ENCODE measurements at regions not wholly inside any gene's neighbourhood (a gene's known extent, or its start where the extent isn't known, plus 50 kb on each side); places are given as distances from the start of the nearest gene placed in this dataset.

GRCh38 chrX:122004127-122004526, 956.7 kb downstream of the GLUD2 start:
- in situ Hi-C loops (cut with MboI) = no loop called here
- H3K9ac ChIP-seq (ENCODE audit: control insufficient read depth, insufficient read depth, low read length) = no peak overlapping the region
- DNase-seq (ENCODE audit: low read depth, low spot score) (no peak), FAIRE-seq (no peak), ATAC-seq (no peak)
- no peaks in the 10 kb centered on the region for H4K20me1 ChIP-seq (ENCODE audit: control insufficient read depth, insufficient read depth)
- CTCF ChIA-PET = interaction anchor here (1.9 kb wide), 1 partner anchor 10 kb away, joined by 4 read pairs; no protein-coding TSS in a partner anchor
- WGBS (ENCODE audit: insufficient coverage, insufficient replicate concordance, low lambda C conversion rate, missing lambda C conversion rate) = 43% methylated on average over 10 of the region's 10 CpGs
- H3K4me1 ChIP-seq (ENCODE audit: control insufficient read depth, insufficient read depth, low read length) = no peaks in the 10 kb centered on the region
- H3K27me3 ChIP-seq (replicated peaks in 1 of 2; ENCODE audit: control insufficient read depth in 2 of 2, insufficient read depth in 2 of 2, low read length in 1 of 2) = no peaks in the 10 kb centered on the region
- no peak overlapping the region for H3K27ac ChIP-seq (ENCODE audit: control insufficient read depth, insufficient read depth)
- TF ChIP-seq MEF2A (IDR thresholded peaks at IDR 0.05; ENCODE audit: insufficient read depth, low read depth, low read length) (no peak), JUNB (IDR thresholded peaks at IDR 0.05) (no peak), RUNX3 (IDR thresholded peaks at IDR 0.05; ENCODE audit: low read length) (no peak), ZNF687 (IDR thresholded peaks at IDR 0.05) (no peak), POU2F2 (IDR thresholded peaks at IDR 0.05; ENCODE audit: borderline replicate concordance, low read depth, low read length) (no peak), SPI1 (IDR thresholded peaks at IDR 0.05; ENCODE audit: borderline replicate concordance, insufficient read depth, low read depth, low read length) (no peak), FOXK2 (IDR thresholded peaks at IDR 0.05) (no peak), CHD1 (IDR thresholded peaks at IDR 0.05; ENCODE audit: low read depth, low read length) (no peak)
- no peak overlapping the region for H2AFZ ChIP-seq (ENCODE audit: control insufficient read depth, low read depth, low read length)
- intact Hi-C loops (cut with micrococcal nuclease; ENCODE audit: unreplicated experiment) = no loop called here
- H3K79me2 ChIP-seq (ENCODE audit: control insufficient read depth, insufficient read depth, low read length) = no peaks in the 10 kb centered on the region
- SMC1A ChIA-PET (ENCODE audit: uncharacterized antibody, unreplicated experiment) = interaction anchor here (1.0 kb wide), 1 partner anchor 8 kb away, joined by 3 read pairs; no protein-coding TSS in a partner anchor
- H3K36me3 ChIP-seq (ENCODE audit: control insufficient read depth in 2 of 2, insufficient read depth in 2 of 2, low read length in 1 of 2) = no peaks in the 10 kb centered on the region
- no peak overlapping the region for H3K4me3 ChIP-seq
- no peaks in the 10 kb centered on the region for H3K9me3 ChIP-seq (replicated peaks; ENCODE audit: control insufficient read depth, insufficient read depth, low read length)
- RAD21 ChIA-PET (ENCODE audit: unreplicated experiment) = no interaction called here
- H3K4me2 ChIP-seq (ENCODE audit: control insufficient read depth, insufficient read depth) = no peak overlapping the region
- POLR2A ChIA-PET = no interaction called here
- BruUV-seq (replicated peaks) = no TSS peak

Measured in GM12878 (cell line).